OCI-LY1 (cell line): ENCODE measurements at regions not wholly inside any gene's neighbourhood (a gene's known extent, or its start where the extent isn't known, plus 50 kb on each side); places are given as distances from the start of the nearest gene placed in this dataset.

Source experiments
- H2AFZ ChIP-seq: fragments of 200-600 bp; sonication (generic), shearing (Covaris generic); 2 replicates; pipeline ENCODE4 v1.6.0; 2014; ENCODE audit warnings: antibody characterized with exemption, mild to moderate bottlenecking, low read length
- H3F3A ChIP-seq: fragments of 200-600 bp; sonication (generic), shearing (Covaris generic); 2 replicates; pipeline ENCODE4 v1.6.0; 2014; ENCODE audit warnings: mild to moderate bottlenecking, antibody characterized with exemption, low read length, moderate library complexity; ENCODE audit not compliant: insufficient read depth
- H3K27ac ChIP-seq: fragments of 200-600 bp; sonication (generic); 2 replicates; pipeline ENCODE4 v1.5.1; 2014; ENCODE audit warnings: low read length, mixed run types, mild to moderate bottlenecking, low read depth; ENCODE audit not compliant: poor library complexity, severe bottlenecking
- H3K27me3 ChIP-seq: fragments of 200-600 bp; sonication (generic); 2 replicates; pipeline ENCODE4 v1.6.0; 2014; ENCODE audit warnings: antibody characterized with exemption, mild to moderate bottlenecking, low read length, moderate library complexity; ENCODE audit not compliant: insufficient read depth
- H3K36me3 ChIP-seq: fragments of 200-600 bp; sonication (generic); 2 replicates; pipeline ENCODE4 v1.6.1; 2014; ENCODE audit warnings: mild to moderate bottlenecking, antibody characterized with exemption, low read length, moderate library complexity, mixed read lengths; ENCODE audit not compliant: insufficient read depth
- H3K4me1 ChIP-seq: fragments of 200-600 bp; sonication (generic); 2 replicates; pipeline ENCODE4 v1.5.1; 2014; ENCODE audit warnings: mild to moderate bottlenecking, low read length, moderate library complexity; ENCODE audit not compliant: insufficient read depth, severe bottlenecking
- H3K4me2 ChIP-seq: fragments of 200-600 bp; sonication (generic), shearing (Covaris generic); 2 replicates; pipeline ENCODE4 v1.6.1; 2014; ENCODE audit warnings: low read length
- H3K4me3 ChIP-seq: fragments of 200-600 bp; sonication (generic); 2 replicates; pipeline ENCODE4 v1.5.1; 2014; ENCODE audit warnings: low read length, low read depth, mild to moderate bottlenecking, mixed read lengths; ENCODE audit not compliant: poor library complexity, severe bottlenecking
- H3K79me2 ChIP-seq: fragments of 200-600 bp; shearing (Covaris generic); 2 replicates; pipeline ENCODE4 v1.6.1; 2016; ENCODE audit warnings: mixed run types, low read length, mixed read lengths; ENCODE audit not compliant: insufficient read depth
- H3K9ac ChIP-seq: fragments of 200-600 bp; sonication (generic), shearing (Covaris generic); 2 replicates; pipeline ENCODE4 v1.6.1; 2014; ENCODE audit warnings: mild to moderate bottlenecking, low read length, mixed read lengths
- H3K9me2 ChIP-seq: fragments of 200-600 bp; sonication (generic), shearing (Covaris generic); 2 replicates; pipeline ENCODE4 v1.6.1; 2014; ENCODE audit warnings: low read depth, mild to moderate bottlenecking, low read length, mixed read lengths
- H3K9me3 ChIP-seq: fragments of 200-600 bp; shearing (Covaris generic); 2 replicates; pipeline ENCODE4 v1.6.1; 2014; ENCODE audit warnings: low read length, mixed read lengths
- H4K20me1 ChIP-seq: fragments of 200-600 bp; sonication (generic), shearing (Covaris generic); 2 replicates; pipeline ENCODE4 v1.6.0; 2016; ENCODE audit warnings: mild to moderate bottlenecking, low read length; ENCODE audit not compliant: insufficient read depth
- EZH2 ChIP-seq: fragments of 200-600 bp; sonication (generic), shearing (Covaris generic); IDR thresholded peaks from 2 replicates; pipeline ENCODE4 v1.8.0; 2017; ENCODE audit warnings: borderline replicate concordance, mixed run types, mild to moderate bottlenecking, antibody characterized with exemption, low read length, moderate library complexity, mixed read lengths
- TF ChIP-seq, protein P1 (sequence below): fragments of 200-600 bp; sonication (generic), shearing (Covaris generic); IDR thresholded peaks from 2 replicates; pipeline ENCODE4 v1.5.1; 2017; ENCODE audit warnings: mild to moderate bottlenecking, antibody characterized with exemption, low read length, moderate library complexity, mixed read lengths

DNA sequence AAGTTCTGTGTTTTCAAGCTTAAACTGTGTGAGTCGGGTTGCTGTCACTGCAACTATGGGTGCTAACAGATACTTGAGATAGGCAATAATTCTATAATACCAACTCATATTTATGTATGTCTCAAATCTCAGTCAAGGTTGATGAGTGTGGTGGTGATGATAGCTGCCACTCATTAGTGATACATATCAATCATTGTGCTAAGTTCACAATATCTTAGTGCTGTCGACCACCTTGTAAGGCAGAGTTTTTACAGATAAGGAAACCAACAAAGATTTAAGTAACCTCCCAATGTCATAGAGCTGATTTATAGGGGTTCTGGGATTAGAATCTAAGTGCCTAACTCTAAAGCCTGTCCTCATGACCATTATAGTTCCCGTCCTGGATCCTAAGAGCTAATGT, 82.5 kb downstream of the ELAPOR2 start:
- Histone ChIP-seq H3K36me3 (no peaks in the 10 kb centered on the region), H3K9ac (no peak overlapping the region), H2AFZ (no peak overlapping the region)

DNA sequence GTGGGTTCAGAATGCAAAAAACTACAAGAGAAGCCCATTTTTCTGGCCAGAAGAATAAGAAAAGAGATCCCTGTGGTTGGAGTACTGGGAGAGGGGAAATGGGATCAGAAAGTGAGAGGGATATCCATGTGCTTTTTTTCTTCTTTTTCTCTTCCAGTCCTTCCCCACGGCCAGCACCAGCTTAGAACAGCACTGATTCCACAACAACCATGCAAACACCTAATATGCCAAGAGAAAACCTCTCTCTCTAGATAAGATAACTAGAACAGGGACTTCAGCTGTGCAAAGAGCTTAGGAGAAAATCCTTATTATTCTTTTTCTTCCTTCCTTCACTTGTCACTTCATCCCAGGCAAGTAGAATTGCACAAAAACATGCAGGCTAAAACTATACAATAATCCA, 83.5 kb downstream of the ELAPOR2 start:
- Histone ChIP-seq H4K20me1 (no peaks in the 10 kb centered on the region), H3K4me3 (no peak overlapping the region), H3K9me2 (no peaks in the 10 kb centered on the region), H3K27ac (no peak overlapping the region), H3F3A (no peaks in the 10 kb centered on the region), H3K27me3 (no peaks in the 10 kb centered on the region), H3K79me2 (no peaks in the 10 kb centered on the region), H3K36me3 (no peaks in the 10 kb centered on the region), H3K9me3 (no peaks in the 10 kb centered on the region), H3K4me1 (peaks cover 51% of the 10 kb centered on the region), H3K4me2 (no peak overlapping the region), H2AFZ (no peak overlapping the region), H3K9ac (no peak overlapping the region)
- TF ChIP-seq, protein P1, sequence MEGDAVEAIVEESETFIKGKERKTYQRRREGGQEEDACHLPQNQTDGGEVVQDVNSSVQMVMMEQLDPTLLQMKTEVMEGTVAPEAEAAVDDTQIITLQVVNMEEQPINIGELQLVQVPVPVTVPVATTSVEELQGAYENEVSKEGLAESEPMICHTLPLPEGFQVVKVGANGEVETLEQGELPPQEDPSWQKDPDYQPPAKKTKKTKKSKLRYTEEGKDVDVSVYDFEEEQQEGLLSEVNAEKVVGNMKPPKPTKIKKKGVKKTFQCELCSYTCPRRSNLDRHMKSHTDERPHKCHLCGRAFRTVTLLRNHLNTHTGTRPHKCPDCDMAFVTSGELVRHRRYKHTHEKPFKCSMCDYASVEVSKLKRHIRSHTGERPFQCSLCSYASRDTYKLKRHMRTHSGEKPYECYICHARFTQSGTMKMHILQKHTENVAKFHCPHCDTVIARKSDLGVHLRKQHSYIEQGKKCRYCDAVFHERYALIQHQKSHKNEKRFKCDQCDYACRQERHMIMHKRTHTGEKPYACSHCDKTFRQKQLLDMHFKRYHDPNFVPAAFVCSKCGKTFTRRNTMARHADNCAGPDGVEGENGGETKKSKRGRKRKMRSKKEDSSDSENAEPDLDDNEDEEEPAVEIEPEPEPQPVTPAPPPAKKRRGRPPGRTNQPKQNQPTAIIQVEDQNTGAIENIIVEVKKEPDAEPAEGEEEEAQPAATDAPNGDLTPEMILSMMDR = no peak
- no peak for TF ChIP-seq EZH2

More for the DNA sequence above, 82.5 kb downstream of the ELAPOR2 start:
- Histone ChIP-seq H3K9me2 (no peaks in the 10 kb centered on the region), H3K4me2 (no peak overlapping the region), H3K27me3 (no peaks in the 10 kb centered on the region), H3K9me3 (no peaks in the 10 kb centered on the region), H3K4me1 (peaks cover 42% of the 10 kb centered on the region), H3K4me3 (no peak overlapping the region), H3F3A (no peaks in the 10 kb centered on the region), H3K79me2 (no peaks in the 10 kb centered on the region), H3K27ac (no peak overlapping the region), H4K20me1 (no peaks in the 10 kb centered on the region)
- TF ChIP-seq EZH2 = no peak
- TF ChIP-seq, protein P1 = no peak

DNA sequence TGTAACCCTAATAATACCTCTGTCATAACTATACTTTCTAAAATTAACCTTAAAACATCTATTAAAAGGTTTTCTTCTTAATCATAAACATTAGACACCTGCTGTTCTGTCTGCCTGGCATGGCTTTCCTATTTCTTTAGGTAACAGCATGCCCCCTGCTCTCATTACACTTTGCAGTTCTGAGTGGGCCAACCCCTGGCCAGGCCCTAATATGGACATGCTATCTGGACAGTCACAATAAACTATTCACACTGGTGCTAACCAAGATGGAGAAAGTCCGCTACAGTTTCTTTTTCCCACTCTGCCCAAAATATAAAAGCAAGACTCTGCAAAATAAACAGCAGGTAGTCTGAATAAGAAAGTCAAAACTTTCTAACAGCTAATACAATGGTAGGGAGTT, 84.0 kb downstream of the ELAPOR2 start:
- no peaks in the 10 kb centered on the region for H3K9me3 ChIP-seq
- no peaks in the 10 kb centered on the region for H3K27me3 ChIP-seq
- no peaks in the 10 kb centered on the region for H4K20me1 ChIP-seq
- no peak overlapping the region for H2AFZ ChIP-seq
- no peaks in the 10 kb centered on the region for H3K36me3 ChIP-seq
- H3K9ac ChIP-seq = no peak overlapping the region
- H3K4me1 ChIP-seq = peaks cover 51% of the 10 kb centered on the region
- no peaks in the 10 kb centered on the region for H3F3A ChIP-seq
- no peak overlapping the region for H3K4me2 ChIP-seq
- H3K27ac ChIP-seq = no peak overlapping the region
- H3K4me3 ChIP-seq = no peak overlapping the region
- no peaks in the 10 kb centered on the region for H3K9me2 ChIP-seq
- H3K79me2 ChIP-seq = no peaks in the 10 kb centered on the region
- TF ChIP-seq EZH2 = no peak
- TF ChIP-seq, protein P1 = no peak
